ENCODE measurements at regions not wholly inside any gene's neighbourhood (a gene's known extent, or its start where the extent isn't known, plus 50 kb on each side); places are given as distances from the start of the nearest gene placed in this dataset.

- no peak for DNase-seq (ENCODE audit: low read depth, low spot score)
Observed at GRCh38 chr21:20511216-20511880, 486.9 kb upstream of the NCAM2 start.

GRCh38 chr21:20515446-20515845 is 482.8 kb upstream of the NCAM2 start:
- no peak for DNase-seq (ENCODE audit: low read depth, low spot score)

- DNase-seq (ENCODE audit: low read depth, low spot score) = no peak
Observed at GRCh38 chr21:20519076-20519475, 479.1 kb upstream of the NCAM2 start.

GRCh38 chr21:20522611-20523010 is 475.6 kb upstream of the NCAM2 start:
- no peak for DNase-seq (ENCODE audit: low read depth, low spot score)

GRCh38 chr21:20523191-20523590 is 475.0 kb upstream of the NCAM2 start:
- no peak for DNase-seq (ENCODE audit: low read depth, low spot score)

GRCh38 chr21:20527731-20528460 is 470.3 kb upstream of the NCAM2 start:
- DNase-seq (ENCODE audit: low read depth, low spot score) = no peak

GRCh38 chr21:20537130-20537529 is 461.1 kb upstream of the NCAM2 start:
- no peak for DNase-seq (ENCODE audit: low read depth, low spot score)

- no peak for DNase-seq (ENCODE audit: low read depth, low spot score)
Observed at GRCh38 chr21:20538039-20538658, 460.1 kb upstream of the NCAM2 start.

- DNase-seq (ENCODE audit: low read depth, low spot score) = no peak
Observed at GRCh38 chr21:20545454-20545853, 452.8 kb upstream of the NCAM2 start.

- DNase-seq (ENCODE audit: low read depth, low spot score) = no peak
Observed at GRCh38 chr21:20551939-20552338, 446.3 kb upstream of the NCAM2 start.

GRCh38 chr21:20554785-20555184 is 443.4 kb upstream of the NCAM2 start:
- DNase-seq (ENCODE audit: low read depth, low spot score) = no peak

GRCh38 chr21:20570824-20571232 is 427.4 kb upstream of the NCAM2 start:
- no peak for DNase-seq (ENCODE audit: low read depth, low spot score)

- no peak for DNase-seq (ENCODE audit: low read depth, low spot score)
Observed at GRCh38 chr21:20572582-20572981, 425.6 kb upstream of the NCAM2 start.

- no peak for DNase-seq (ENCODE audit: low read depth, low spot score)
Observed at GRCh38 chr21:20581361-20581760, 416.8 kb upstream of the NCAM2 start.

GRCh38 chr21:20591284-20591683 is 406.9 kb upstream of the NCAM2 start:
- DNase-seq (ENCODE audit: low read depth, low spot score) = no peak

- DNase-seq (ENCODE audit: low read depth, low spot score) = no peak
Observed at GRCh38 chr21:20592463-20592862, 405.7 kb upstream of the NCAM2 start.

GRCh38 chr21:20603236-20603635 is 395.0 kb upstream of the NCAM2 start:
- no peak for DNase-seq (ENCODE audit: low read depth, low spot score)

GRCh38 chr21:20611008-20611407 is 387.2 kb upstream of the NCAM2 start:
- no peak for DNase-seq (ENCODE audit: low read depth, low spot score)

GRCh38 chr21:20613654-20614053 is 384.6 kb upstream of the NCAM2 start:
- DNase-seq (ENCODE audit: low read depth, low spot score) = no peak

- DNase-seq (ENCODE audit: low read depth, low spot score) = no peak
Observed at GRCh38 chr21:20617130-20617529, 381.1 kb upstream of the NCAM2 start.

- DNase-seq (ENCODE audit: low read depth, low spot score) = no peak
Observed at GRCh38 chr21:20618878-20619277, 379.3 kb upstream of the NCAM2 start.

GRCh38 chr21:20627594-20627993 is 370.6 kb upstream of the NCAM2 start:
- DNase-seq (ENCODE audit: low read depth, low spot score) = no peak

- DNase-seq (ENCODE audit: low read depth, low spot score) = no peak
Observed at GRCh38 chr21:20631633-20632032, 366.6 kb upstream of the NCAM2 start.
